WTC11 (cell line): ENCODE measurements at regions not wholly inside any gene's neighbourhood (a gene's known extent, or its start where the extent isn't known, plus 50 kb on each side); places are given as distances from the start of the nearest gene placed in this dataset.

Source experiments
- ATF3 ChIP-seq: sonication (generic); formaldehyde crosslinking; conservative IDR thresholded peaks from 2 replicates; pipeline ENCODE4 v1.8.1; 2022; ENCODE audit warnings: mild to moderate bottlenecking, missing genetic modification reagents
- CREM ChIP-seq: sonication (generic); formaldehyde crosslinking; IDR thresholded peaks from 2 replicates; pipeline ENCODE4 v1.8.1; 2022; ENCODE audit warnings: mild to moderate bottlenecking, missing genetic modification reagents, moderate library complexity
- E2F4 ChIP-seq: sonication (generic); formaldehyde crosslinking; IDR thresholded peaks from 2 replicates; pipeline ENCODE4 v1.8.1; 2022; ENCODE audit warnings: low read depth, mild to moderate bottlenecking, moderate library complexity, missing genetic modification reagents, borderline replicate concordance

- no peak for TF ChIP-seq E2F4
- TF ChIP-seq ATF3 = no peak
- TF ChIP-seq CREM (CRISPR knock-in tag) = no peak
Measured at GRCh38 chr12:58765653-58766512, 154.4 kb downstream of the LRIG3 start.
